CD14-positive monocyte (primary cell): ENCODE measurements at regions not wholly inside any gene's neighbourhood (a gene's known extent, or its start where the extent isn't known, plus 50 kb on each side); places are given as distances from the start of the nearest gene placed in this dataset.

Experiments
- DNase-seq, 3 donors: peaks; one replicate each; pipeline ENCODE4 v3.0.0-alpha.2; 2011 to 2022
- H2AFZ ChIP-seq: 2 replicates; pipeline ENCODE4 v1.6.0; 2012; ENCODE audit warnings: mild to moderate bottlenecking, low read depth, low read length, inconsistent platforms; ENCODE audit not compliant: insufficient read depth, poor library complexity, severe bottlenecking
- H3K27ac ChIP-seq, 2 donors: 1 replicate in 1 of 2; 2 replicates in 1 of 2; pipeline ENCODE4 v1.5.1; 2012 to 2013; ENCODE audit warnings: low read length in 2 of 2, control low read depth in 1 of 2, inconsistent platforms in 1 of 2, low read depth in 1 of 2, mild to moderate bottlenecking in 1 of 2
- H3K27me3 ChIP-seq, 2 donors: one replicate each; pipeline versions ENCODE4 v1.6.0 to v1.6.1; 2011 to 2013; ENCODE audit warnings: low read length in 2 of 2; ENCODE audit not compliant: control insufficient read depth in 2 of 2, insufficient read depth in 2 of 2
- H3K36me3 ChIP-seq, 2 donors: replicated peaks in 1 of 2; 1 replicate in 1 of 2; 2 replicates in 1 of 2; pipeline versions ENCODE4 v1.5.1 to v1.6.1; 2012 to 2013; ENCODE audit warnings: low read length in 2 of 2, control low read depth in 1 of 2, inconsistent platforms in 1 of 2, mild to moderate bottlenecking in 1 of 2; ENCODE audit not compliant: insufficient read depth in 2 of 2, control insufficient read depth in 1 of 2
- H3K4me1 ChIP-seq, 2 donors: 1 replicate in 1 of 2; 2 replicates in 1 of 2; pipeline versions ENCODE4 v1.5.1 to v1.6.1; 2012 to 2013; ENCODE audit warnings: low read length in 2 of 2, control low read depth in 1 of 2, inconsistent platforms in 1 of 2, mild to moderate bottlenecking in 1 of 2, moderate library complexity in 1 of 2; ENCODE audit not compliant: insufficient read depth in 2 of 2, control insufficient read depth in 1 of 2
- H3K4me2 ChIP-seq: replicated peaks from 2 replicates; pipeline ENCODE3; 2012; ENCODE audit warnings: low read length, moderate library complexity, mild to moderate bottlenecking; ENCODE audit not compliant: poor library complexity, severe bottlenecking; ENCODE audit errors: extremely low read depth
- H3K4me3 ChIP-seq, 3 experiments: fragments of 200-600 bp in 1 of 3; sonication (generic) in 1 of 3; replicated peaks in 1 of 3; 1 replicate in 2 of 3; 2 replicates in 1 of 3; pipeline ENCODE4 v1.5.1; 2011 to 2013; ENCODE audit warnings: low read length in 3 of 3, mild to moderate bottlenecking in 3 of 3, control low read depth in 2 of 3, low read depth in 2 of 3, inconsistent platforms in 1 of 3, moderate library complexity in 1 of 3
- H3K79me2 ChIP-seq: 2 replicates; pipeline ENCODE4 v1.6.0; 2012; ENCODE audit warnings: mild to moderate bottlenecking, control low read depth, inconsistent platforms, low read length, moderate library complexity; ENCODE audit not compliant: insufficient read depth
- H3K9ac ChIP-seq: 2 replicates; pipeline ENCODE4 v1.6.0; 2017; ENCODE audit warnings: low read length, mild to moderate bottlenecking; ENCODE audit not compliant: insufficient read depth, poor library complexity, severe bottlenecking
- H3K9me3 ChIP-seq, 2 donors: replicated peaks in 1 of 2; 1 replicate in 1 of 2; 2 replicates in 1 of 2; pipeline versions ENCODE4 v1.5.1 to v1.6.1; 2012 to 2013; ENCODE audit warnings: low read length in 2 of 2, control low read depth in 1 of 2; ENCODE audit not compliant: control insufficient read depth in 1 of 2, insufficient read depth in 1 of 2
- H4K20me1 ChIP-seq: 2 replicates; pipeline ENCODE4 v1.6.0; 2012; ENCODE audit warnings: mild to moderate bottlenecking, low read length, control low read depth, moderate library complexity; ENCODE audit not compliant: insufficient read depth
- H3K27ac Mint-ChIP-seq, 7 donors: one replicate each; pipeline ENCODE4 v1.8.0; 2020; ENCODE audit warnings: mild to moderate bottlenecking in 7 of 7, mixed read lengths in 7 of 7, moderate library complexity in 6 of 7, inconsistent platforms in 2 of 7
- H3K27me3 Mint-ChIP-seq, 3 donors: one replicate each; pipeline ENCODE4 v1.8.0; 2021 to 2022; ENCODE audit warnings: low read depth in 3 of 3, mild to moderate bottlenecking in 3 of 3, mixed read lengths in 3 of 3, moderate library complexity in 3 of 3, inconsistent platforms in 1 of 3
- H3K36me3 Mint-ChIP-seq, 2 donors: one replicate each; pipeline ENCODE4 v1.8.0; 2020; ENCODE audit warnings: mixed read lengths in 2 of 2, inconsistent platforms in 1 of 2, mild to moderate bottlenecking in 1 of 2
- H3K4me1 Mint-ChIP-seq: one replicate; pipeline ENCODE4 v1.8.0; 2020; ENCODE audit warnings: mild to moderate bottlenecking, mixed read lengths
- H3K4me3 Mint-ChIP-seq, 2 donors: one replicate each; pipeline ENCODE4 v1.8.0; 2020; ENCODE audit warnings: mild to moderate bottlenecking in 2 of 2, mixed read lengths in 2 of 2, moderate library complexity in 1 of 2
- H3K9me3 Mint-ChIP-seq, 7 donors: one replicate each; pipeline ENCODE4 v1.8.0; 2020 to 2022; ENCODE audit warnings: mixed read lengths in 7 of 7, mild to moderate bottlenecking in 6 of 7, moderate library complexity in 6 of 7, inconsistent platforms in 2 of 7
- WGBS: methylation state at CpG from one replicate; pipeline ENCODE4 v1.1.5; 2013; ENCODE audit warnings: missing lambda C conversion rate; ENCODE audit not compliant: insufficient coverage; 5-methylcytosine and 5-hydroxymethylcytosine counted together
- intact Hi-C, 2 donors: fragments of 100-400 bp; cut with micrococcal nuclease; formaldehyde crosslinking; loops; one replicate each; pipeline versions ENCODE4 v1.15.0 to v1.15.1; 2023
- TF ChIP-seq, protein P1 (sequence below): fragments of 200-600 bp; IDR thresholded peaks from one replicate; pipeline ENCODE4 v1.8.0; 2022; ENCODE audit warnings: antibody characterized with exemption, mild to moderate bottlenecking

DNA sequence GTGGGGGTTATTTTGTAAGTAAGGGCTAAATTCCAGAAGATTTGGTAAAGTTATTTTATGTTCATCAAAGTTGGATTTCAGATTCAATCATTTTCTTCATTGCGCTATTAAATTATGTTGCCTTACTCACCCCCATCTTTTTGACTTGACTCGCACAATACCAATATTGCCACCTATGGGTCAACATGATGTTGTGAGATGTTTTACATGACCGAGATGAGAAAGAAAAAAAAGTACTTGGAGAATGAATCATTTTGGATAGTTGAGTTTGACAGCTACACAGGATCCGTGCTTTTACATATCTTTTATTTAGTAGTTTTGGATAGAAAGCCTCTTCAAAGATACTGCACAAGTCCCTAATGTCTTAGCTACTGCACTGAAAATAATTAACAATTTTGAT, 224.2 kb upstream of the EMCN start:
- no peak overlapping the region for H3K27ac ChIP-seq
- no peaks in the 10 kb centered on the region for H3K9me3 ChIP-seq
- Mint-ChIP-seq H3K27me3 (peaks cover 0 to 2% (median 0%) of the 10 kb centered on the region in 3 donors), H3K4me3 (no peak overlapping the region), H3K9me3 (peaks cover 0 to 2% (median 0%) of the 10 kb centered on the region in 7 donors), H3K36me3 (no peaks in the 10 kb centered on the region), H3K27ac (no peak overlapping the region), H3K4me1 (no peaks in the 10 kb centered on the region)
- H3K4me2 ChIP-seq: no peak overlapping the region
- WGBS: no CpG with 5 or more reads among the region's 4 CpGs
- no peaks in the 10 kb centered on the region for H3K4me1 ChIP-seq
- no peak overlapping the region for H2AFZ ChIP-seq
- DNase-seq: no peak
- intact Hi-C loops: no loop called here
- H3K79me2 ChIP-seq: no peaks in the 10 kb centered on the region
- H3K9ac ChIP-seq: no peak overlapping the region
- H4K20me1 ChIP-seq: no peaks in the 10 kb centered on the region
- TF ChIP-seq, protein P1, sequence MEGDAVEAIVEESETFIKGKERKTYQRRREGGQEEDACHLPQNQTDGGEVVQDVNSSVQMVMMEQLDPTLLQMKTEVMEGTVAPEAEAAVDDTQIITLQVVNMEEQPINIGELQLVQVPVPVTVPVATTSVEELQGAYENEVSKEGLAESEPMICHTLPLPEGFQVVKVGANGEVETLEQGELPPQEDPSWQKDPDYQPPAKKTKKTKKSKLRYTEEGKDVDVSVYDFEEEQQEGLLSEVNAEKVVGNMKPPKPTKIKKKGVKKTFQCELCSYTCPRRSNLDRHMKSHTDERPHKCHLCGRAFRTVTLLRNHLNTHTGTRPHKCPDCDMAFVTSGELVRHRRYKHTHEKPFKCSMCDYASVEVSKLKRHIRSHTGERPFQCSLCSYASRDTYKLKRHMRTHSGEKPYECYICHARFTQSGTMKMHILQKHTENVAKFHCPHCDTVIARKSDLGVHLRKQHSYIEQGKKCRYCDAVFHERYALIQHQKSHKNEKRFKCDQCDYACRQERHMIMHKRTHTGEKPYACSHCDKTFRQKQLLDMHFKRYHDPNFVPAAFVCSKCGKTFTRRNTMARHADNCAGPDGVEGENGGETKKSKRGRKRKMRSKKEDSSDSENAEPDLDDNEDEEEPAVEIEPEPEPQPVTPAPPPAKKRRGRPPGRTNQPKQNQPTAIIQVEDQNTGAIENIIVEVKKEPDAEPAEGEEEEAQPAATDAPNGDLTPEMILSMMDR: no peak
- H3K36me3 ChIP-seq: no peaks in the 10 kb centered on the region
- H3K4me3 ChIP-seq: no peak overlapping the region
- H3K27me3 ChIP-seq: no peaks in the 10 kb centered on the region

DNA sequence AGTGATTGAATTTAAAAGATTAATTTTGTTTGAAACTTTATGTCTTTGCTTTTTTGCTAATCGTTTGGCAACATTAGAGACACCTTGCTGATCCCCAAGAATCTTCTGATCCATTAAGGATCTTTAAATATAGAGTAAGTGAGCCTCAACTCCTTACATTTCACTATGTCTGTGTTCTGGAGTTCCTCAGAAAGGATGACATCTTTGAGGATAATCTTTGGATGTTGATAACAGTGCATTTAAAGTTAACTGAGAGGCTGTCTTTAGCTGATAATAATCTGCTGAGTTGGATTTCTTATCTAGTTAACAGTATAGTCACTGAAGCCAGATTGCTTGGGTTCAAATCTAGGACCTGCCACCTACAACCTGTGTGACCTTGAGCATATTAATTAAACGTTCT, 221.6 kb upstream of the EMCN start:
- no peak overlapping the region for H3K4me3 Mint-ChIP-seq

More for the DNA sequence above, 221.6 kb upstream of the EMCN start:
- Mint-ChIP-seq H3K4me1 (no peaks in the 10 kb centered on the region), H3K36me3 (no peaks in the 10 kb centered on the region), H3K27me3 (no peaks in the 10 kb centered on the region), H3K9me3 (peaks cover 0 to 3% (median 2%) of the 10 kb centered on the region in 7 donors), H3K27ac (no peak overlapping the region)
- Histone ChIP-seq H2AFZ (no peak overlapping the region), H3K4me1 (no peaks in the 10 kb centered on the region), H3K9ac (no peak overlapping the region), H4K20me1 (no peaks in the 10 kb centered on the region), H3K4me2 (no peak overlapping the region), H3K27me3 (no peaks in the 10 kb centered on the region), H3K4me3 (no peak overlapping the region), H3K27ac (no peak overlapping the region), H3K79me2 (no peaks in the 10 kb centered on the region), H3K9me3 (no peaks in the 10 kb centered on the region), H3K36me3 (no peaks in the 10 kb centered on the region)
- 60% methylated on average over 1 of the region's 2 CpGs for WGBS
- TF ChIP-seq, protein P1: no peak
- no peak for DNase-seq
- intact Hi-C loops: no loop called here
